HepG2 (cell line): ENCODE measurements at regions not wholly inside any gene's neighbourhood (a gene's known extent, or its start where the extent isn't known, plus 50 kb on each side); places are given as distances from the start of the nearest gene placed in this dataset.
"Not testable (repeated sequence)": the region's sequence is repeated elsewhere in the genome, so short reads cannot be mapped to it uniquely, and the experiment has no call there.

Experiments
- CTCF ChIP-seq: sonication (generic); formaldehyde crosslinking; IDR thresholded peaks from 2 replicates; pipeline ENCODE4 v1.5.0; 2020; ENCODE audit warnings: mild to moderate bottlenecking, missing genetic modification reagents, moderate library complexity
- ETV5 ChIP-seq: IDR thresholded peaks from 2 replicates; pipeline ENCODE4 v1.6.1; 2018; ENCODE audit warnings: missing biosample characterization, missing genetic modification reagents, inconsistent platforms, borderline replicate concordance
- FOXA1 ChIP-seq, 2 experiments: fragments of 450-650 bp in 1 of 2; sonication (generic) in 1 of 2; formaldehyde crosslinking in 1 of 2; IDR thresholded peaks; 2 replicates each; pipeline versions ENCODE4 v1.4.0 to v1.6.1; 2016 to 2020; ENCODE audit warnings: missing genetic modification reagents in 1 of 2
- FOXC1 ChIP-seq: sonication (generic); formaldehyde crosslinking; IDR thresholded peaks from 2 replicates; pipeline ENCODE4 v1.8.0; 2022; ENCODE audit warnings: mild to moderate bottlenecking, missing genetic modification reagents, borderline replicate concordance
- KDM1A ChIP-seq: IDR thresholded peaks from 2 replicates; pipeline ENCODE4 v1.6.1; 2016; ENCODE audit warnings: missing compliant biosample characterization
- MAZ ChIP-seq, 2 experiments: sonication (generic) in 1 of 2; formaldehyde crosslinking in 1 of 2; IDR thresholded peaks; 2 replicates each; pipeline versions ENCODE4 v1.5.0 to v1.6.1; 2012 to 2020; ENCODE audit warnings: low read depth in 2 of 2, mild to moderate bottlenecking in 2 of 2, borderline replicate concordance in 1 of 2, improper control_type of control experiment in 1 of 2, low read length in 1 of 2, missing genetic modification reagents in 1 of 2, moderate library complexity in 1 of 2
- MXD4 ChIP-seq: IDR thresholded peaks from 2 replicates; pipeline ENCODE4 v1.6.1; 2016; ENCODE audit warnings: mild to moderate bottlenecking, missing biosample characterization, missing genetic modification reagents
- POLR2A ChIP-seq, 2 experiments: IDR thresholded peaks; 2 replicates each; pipeline ENCODE4 v1.6.1; 2011; ENCODE audit warnings: low read depth in 2 of 2, low read length in 2 of 2, mild to moderate bottlenecking in 1 of 2, moderate library complexity in 1 of 2; ENCODE audit not compliant: insufficient read depth in 1 of 2
- RFX1 ChIP-seq: fragments of 450-650 bp; IDR thresholded peaks from 2 replicates; pipeline ENCODE4 v1.6.1; 2017

GRCh38 chr21:13447767-13448166, 161.8 kb upstream of the POTED start:
- not testable (repeated sequence) for TF ChIP-seq POLR2A (IDR thresholded peaks at IDR 0.05; ENCODE audit: insufficient read depth in 1 of 2, low read depth in 2 of 2, low read length in 2 of 2); CTCF (CRISPR knock-in tag); RFX1; ETV5 (CRISPR knock-in tag); MAZ (IDR thresholded peaks at IDR 0.05; ENCODE audit: borderline replicate concordance, low read depth, low read length); MAZ (CRISPR knock-in tag; IDR thresholded peaks at IDR 0.05; ENCODE audit: low read depth); FOXC1 (CRISPR knock-in tag); MXD4 (CRISPR knock-in tag); KDM1A (CRISPR knock-in tag); FOXA1 (IDR thresholded peaks at IDR 0.05); FOXA1 (CRISPR knock-in tag; IDR thresholded peaks at IDR 0.05)
